ENCODE measurements at regions not wholly inside any gene's neighbourhood (a gene's known extent, or its start where the extent isn't known, plus 50 kb on each side); places are given as distances from the start of the nearest gene placed in this dataset.

DNA sequence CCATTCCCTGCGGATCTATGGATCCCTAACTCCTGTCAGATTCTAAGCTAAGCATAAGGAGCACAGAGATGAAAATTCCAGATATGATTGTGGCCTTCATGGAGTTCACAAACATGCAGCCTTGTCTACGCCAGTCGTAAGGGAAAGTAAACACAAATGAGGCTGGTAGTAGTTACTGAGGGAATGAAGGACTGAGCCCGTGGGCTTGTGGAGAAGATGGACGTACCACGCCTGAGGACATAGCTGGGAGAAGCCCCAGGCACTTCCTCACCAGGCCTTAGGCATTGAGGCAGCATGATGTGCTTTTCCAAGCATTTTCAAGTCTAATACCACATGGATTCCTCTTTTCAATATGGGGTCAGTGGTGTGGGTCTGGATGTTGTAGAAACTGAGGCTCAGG, 515.2 kb downstream of the BCL11B start:
- no peak for DNase-seq (ENCODE audit: insufficient read length, low spot score)

DNA sequence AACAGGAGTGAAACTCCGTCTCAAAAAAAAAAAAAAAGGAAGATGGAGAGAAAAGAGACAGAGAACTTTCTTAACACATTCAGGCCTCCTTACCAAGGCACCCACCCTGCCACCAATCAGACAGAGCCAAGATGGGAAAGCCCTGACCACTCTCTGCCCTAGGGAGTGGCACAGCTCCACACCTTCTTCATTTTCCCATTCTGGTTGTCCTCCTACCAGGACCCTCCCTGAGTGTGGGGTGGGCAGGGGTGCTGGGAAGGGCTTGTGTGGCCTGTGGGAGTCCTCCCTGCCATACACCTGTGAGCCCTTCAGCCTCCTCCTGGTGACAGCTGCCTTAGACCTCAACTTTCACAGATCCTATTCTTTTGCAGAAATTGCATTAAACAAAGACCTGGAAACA, 513.6 kb downstream of the BCL11B start:
- FAIRE-seq = no peak
- TF ChIP-seq, protein P1, sequence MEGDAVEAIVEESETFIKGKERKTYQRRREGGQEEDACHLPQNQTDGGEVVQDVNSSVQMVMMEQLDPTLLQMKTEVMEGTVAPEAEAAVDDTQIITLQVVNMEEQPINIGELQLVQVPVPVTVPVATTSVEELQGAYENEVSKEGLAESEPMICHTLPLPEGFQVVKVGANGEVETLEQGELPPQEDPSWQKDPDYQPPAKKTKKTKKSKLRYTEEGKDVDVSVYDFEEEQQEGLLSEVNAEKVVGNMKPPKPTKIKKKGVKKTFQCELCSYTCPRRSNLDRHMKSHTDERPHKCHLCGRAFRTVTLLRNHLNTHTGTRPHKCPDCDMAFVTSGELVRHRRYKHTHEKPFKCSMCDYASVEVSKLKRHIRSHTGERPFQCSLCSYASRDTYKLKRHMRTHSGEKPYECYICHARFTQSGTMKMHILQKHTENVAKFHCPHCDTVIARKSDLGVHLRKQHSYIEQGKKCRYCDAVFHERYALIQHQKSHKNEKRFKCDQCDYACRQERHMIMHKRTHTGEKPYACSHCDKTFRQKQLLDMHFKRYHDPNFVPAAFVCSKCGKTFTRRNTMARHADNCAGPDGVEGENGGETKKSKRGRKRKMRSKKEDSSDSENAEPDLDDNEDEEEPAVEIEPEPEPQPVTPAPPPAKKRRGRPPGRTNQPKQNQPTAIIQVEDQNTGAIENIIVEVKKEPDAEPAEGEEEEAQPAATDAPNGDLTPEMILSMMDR (IDR thresholded peaks at IDR 0.05; ENCODE audit: insufficient read depth, missing control alignments) = no peak
- DNase-seq (ENCODE audit: insufficient read length, low spot score) = no peak

More for the DNA sequence above, 515.2 kb downstream of the BCL11B start:
- TF ChIP-seq, protein P1 (IDR thresholded peaks at IDR 0.05; ENCODE audit: insufficient read depth, missing control alignments) = no peak
- no peak for FAIRE-seq

DNA sequence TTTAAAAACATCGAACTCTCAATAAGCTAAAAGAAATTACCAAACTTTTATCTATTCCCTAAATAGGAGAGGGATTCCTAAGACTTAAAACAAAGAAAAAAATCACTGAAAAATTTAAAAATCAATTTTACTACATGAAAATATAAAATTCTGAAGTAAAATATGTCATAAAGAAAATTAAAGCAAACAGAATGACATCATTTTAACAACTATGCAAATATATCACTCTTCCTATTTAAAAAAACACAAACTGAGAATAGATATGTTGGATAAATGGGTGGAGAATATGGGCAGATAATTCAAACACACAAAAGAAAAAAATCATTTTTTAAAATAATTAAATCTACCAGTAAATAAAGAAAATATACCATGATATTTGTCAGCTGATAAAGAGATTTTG, 510.0 kb downstream of the BCL11B start:
- DNase-seq (ENCODE audit: insufficient read length, low spot score) (no peak), FAIRE-seq (no peak)
- TF ChIP-seq, protein P1 (IDR thresholded peaks at IDR 0.05; ENCODE audit: insufficient read depth, missing control alignments) = no peak

DNA sequence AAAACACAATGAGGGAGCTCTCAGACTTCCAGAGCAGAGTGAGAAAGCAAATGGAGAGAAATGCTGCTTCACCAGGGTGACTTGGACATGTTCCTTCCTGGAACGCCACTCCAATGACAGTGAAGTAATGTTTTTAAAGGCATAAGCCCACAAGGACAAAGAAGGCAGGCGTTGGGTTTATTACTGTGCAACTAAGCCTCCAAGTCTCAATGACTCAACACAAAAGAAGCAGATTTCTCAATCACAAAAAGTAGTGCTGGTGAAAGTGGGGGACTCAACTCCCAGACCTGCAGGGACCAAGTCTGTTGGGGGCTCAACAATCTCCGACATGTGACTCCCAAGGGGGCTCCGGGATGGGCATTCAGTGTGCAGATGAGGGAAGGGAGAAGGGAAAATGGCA, 505.2 kb downstream of the BCL11B start:
- FAIRE-seq (no peak), DNase-seq (ENCODE audit: insufficient read length, low spot score) (no peak)
- TF ChIP-seq, protein P1 (IDR thresholded peaks at IDR 0.05; ENCODE audit: insufficient read depth, missing control alignments) = no peak

DNA sequence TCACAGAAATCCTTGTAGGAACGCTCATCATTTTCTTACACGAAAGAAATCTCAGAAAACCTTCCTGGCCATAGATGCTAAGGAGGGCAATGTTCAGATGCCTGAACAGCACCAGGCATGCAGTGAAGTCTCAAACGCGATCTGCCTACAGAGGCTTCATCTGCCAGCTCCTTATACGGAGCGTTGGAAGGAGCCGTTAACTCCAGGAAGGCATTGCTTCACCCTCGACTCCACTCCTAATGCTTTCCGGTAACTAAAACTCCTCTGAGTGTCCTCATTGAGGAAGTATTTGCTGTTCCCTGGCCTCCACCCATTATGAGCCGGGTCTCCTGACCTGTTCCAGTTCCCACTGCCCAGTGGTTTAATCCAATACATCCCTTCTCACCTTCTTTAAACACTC, 502.7 kb downstream of the BCL11B start:
- no peak for DNase-seq (ENCODE audit: insufficient read length, low spot score)
- FAIRE-seq = no peak
- TF ChIP-seq, protein P1 (IDR thresholded peaks at IDR 0.05; ENCODE audit: insufficient read depth, missing control alignments) = no peak

DNA sequence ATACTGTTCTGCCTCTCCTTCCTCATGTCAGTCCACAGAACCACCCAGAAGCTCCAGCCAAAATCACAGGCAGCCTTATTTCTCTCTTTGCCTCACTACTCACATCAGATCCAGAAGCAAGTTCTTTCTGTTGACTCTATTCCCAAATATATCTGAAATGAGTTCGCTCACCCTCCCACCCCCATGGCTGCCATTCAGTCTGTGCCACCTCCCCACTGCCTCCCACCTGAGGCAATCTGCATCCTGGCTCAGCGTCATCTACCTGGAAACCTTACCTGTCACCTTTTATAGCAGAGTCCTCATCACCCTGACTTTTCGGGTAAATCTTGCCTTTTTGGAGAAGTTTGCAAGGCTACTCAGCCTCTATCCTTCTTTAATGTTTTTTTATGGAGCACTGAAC, 501.8 kb downstream of the BCL11B start:
- TF ChIP-seq, protein P1 (IDR thresholded peaks at IDR 0.05; ENCODE audit: insufficient read depth, missing control alignments) = no peak
- DNase-seq (ENCODE audit: insufficient read length, low spot score) (no peak), FAIRE-seq (no peak)

DNA sequence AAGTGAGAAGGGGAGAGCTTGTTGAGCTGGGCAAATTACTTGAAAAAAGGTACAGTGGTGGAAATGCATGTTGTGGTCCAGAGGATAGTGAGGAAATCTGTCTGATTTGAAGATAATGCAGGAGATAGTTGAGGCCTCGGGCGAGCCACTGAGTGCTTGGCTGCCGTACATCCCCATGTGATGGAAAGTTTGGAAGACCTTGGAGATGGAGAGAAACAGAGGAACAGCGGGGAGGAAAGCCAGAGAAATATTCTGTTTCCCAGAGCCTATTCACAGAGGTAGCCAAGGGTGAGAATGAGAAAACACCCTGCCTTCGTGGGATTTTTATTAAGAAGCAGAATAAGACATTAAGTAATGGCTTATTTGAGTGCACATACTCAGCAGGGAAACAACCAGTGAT, 498.2 kb downstream of the BCL11B start:
- TF ChIP-seq, protein P1 (IDR thresholded peaks at IDR 0.05; ENCODE audit: insufficient read depth, missing control alignments) = no peak
- DNase-seq (ENCODE audit: insufficient read length, low spot score) = no peak
- no peak for FAIRE-seq
